HepG2 (cell line): ENCODE measurements at regions not wholly inside any gene's neighbourhood (a gene's known extent, or its start where the extent isn't known, plus 50 kb on each side); places are given as distances from the start of the nearest gene placed in this dataset.

Source experiments
- RFX5 ChIP-seq: IDR thresholded peaks from 2 replicates; pipeline ENCODE4 v1.6.1; 2011; ENCODE audit warnings: low read depth, low read length, improper control_type of control experiment
- SMC3 ChIP-seq: IDR thresholded peaks from 2 replicates; pipeline ENCODE4 v1.6.1; 2011; ENCODE audit warnings: low read length, improper control_type of control experiment
- ZNF263 ChIP-seq: sonication (generic); formaldehyde crosslinking; IDR thresholded peaks from 2 replicates; pipeline ENCODE4 v1.4.0; 2020; ENCODE audit warnings: missing genetic modification reagents
- TF ChIP-seq, protein P1 (sequence below): sonication (generic); formaldehyde crosslinking; IDR thresholded peaks from 2 replicates; pipeline ENCODE4 v1.4.0; 2020; ENCODE audit warnings: missing genetic modification reagents

DNA sequence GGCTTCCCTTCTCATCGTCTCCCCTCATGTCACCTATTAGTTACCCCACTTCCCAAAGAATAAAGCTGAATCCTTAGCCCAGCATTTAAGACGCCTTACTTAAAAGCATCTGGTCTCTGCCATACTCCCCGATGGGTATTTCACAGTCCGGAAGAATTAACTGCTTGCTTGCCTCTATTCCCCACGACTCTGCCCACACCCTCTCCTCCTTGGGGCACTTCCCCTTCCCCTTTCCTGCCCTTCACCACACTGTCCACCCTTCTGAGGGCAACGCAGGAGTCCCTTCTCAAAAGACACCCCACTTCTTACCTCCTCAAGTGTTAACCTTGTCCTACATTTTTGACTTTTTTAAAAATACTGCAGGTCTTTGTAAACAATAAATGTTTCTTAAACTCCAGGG, 60.1 kb upstream of the RMP24 start:
- TF ChIP-seq SMC3 (no peak), RFX5 (no peak), ZNF263 (CRISPR knock-in tag) (no peak)
- TF ChIP-seq, protein P1, sequence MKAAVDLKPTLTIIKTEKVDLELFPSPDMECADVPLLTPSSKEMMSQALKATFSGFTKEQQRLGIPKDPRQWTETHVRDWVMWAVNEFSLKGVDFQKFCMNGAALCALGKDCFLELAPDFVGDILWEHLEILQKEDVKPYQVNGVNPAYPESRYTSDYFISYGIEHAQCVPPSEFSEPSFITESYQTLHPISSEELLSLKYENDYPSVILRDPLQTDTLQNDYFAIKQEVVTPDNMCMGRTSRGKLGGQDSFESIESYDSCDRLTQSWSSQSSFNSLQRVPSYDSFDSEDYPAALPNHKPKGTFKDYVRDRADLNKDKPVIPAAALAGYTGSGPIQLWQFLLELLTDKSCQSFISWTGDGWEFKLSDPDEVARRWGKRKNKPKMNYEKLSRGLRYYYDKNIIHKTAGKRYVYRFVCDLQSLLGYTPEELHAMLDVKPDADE (CRISPR knock-in tag), result no peak
